Body of pancreas (tissue), 4 donors: ENCODE measurements at regions not wholly inside any gene's neighbourhood (a gene's known extent, or its start where the extent isn't known, plus 50 kb on each side); places are given as distances from the start of the nearest gene placed in this dataset.
"Not testable (repeated sequence)": the region's sequence is repeated elsewhere in the genome, so short reads cannot be mapped to it uniquely, and the experiment has no call there.

Source experiments
- CTCF ChIP-seq, 7 experiments: fragments of 450-650 bp in 4 of 7; fragments of 200-600 bp in 3 of 7; sonication (generic) in 3 of 7; IDR thresholded peaks; one replicate each; pipeline ENCODE4 v1.5.1; 2016 to 2019; ENCODE audit warnings: antibody characterized with exemption in 7 of 7
- POLR2A ChIP-seq, 3 donors: fragments of 450-650 bp; IDR thresholded peaks; one replicate each; pipeline ENCODE4 v1.6.1; 2016; ENCODE audit warnings: antibody characterized with exemption in 3 of 3, mild to moderate bottlenecking in 2 of 3

GRCh38 chr1:83213648-83214047 lies 785.3 kb downstream of the TTLL7 start:
- TF ChIP-seq CTCF, POLR2A (IDR thresholded peaks at IDR 0.05): not testable (repeated sequence)
